HG02970 (cell line): ENCODE measurements at regions not wholly inside any gene's neighbourhood (a gene's known extent, or its start where the extent isn't known, plus 50 kb on each side); places are given as distances from the start of the nearest gene placed in this dataset.
"Not testable (repeated sequence)": the region's sequence is repeated elsewhere in the genome, so short reads cannot be mapped to it uniquely, and the experiment has no call there.

Experiments
- ATAC-seq: cut with Tn5 transposase; IDR thresholded peaks from one replicate; pipeline ENCODE4 v1.9.1; 2021; ENCODE audit warnings: mild to moderate bottlenecking, moderate library complexity, moderate number of reproducible peaks; ENCODE audit not compliant: unreplicated experiment, low FRiP score

- no peak for ATAC-seq
Observed at GRCh38 chr7:155377071-155377837, 79.6 kb downstream of the INSIG1 start.

DNA sequence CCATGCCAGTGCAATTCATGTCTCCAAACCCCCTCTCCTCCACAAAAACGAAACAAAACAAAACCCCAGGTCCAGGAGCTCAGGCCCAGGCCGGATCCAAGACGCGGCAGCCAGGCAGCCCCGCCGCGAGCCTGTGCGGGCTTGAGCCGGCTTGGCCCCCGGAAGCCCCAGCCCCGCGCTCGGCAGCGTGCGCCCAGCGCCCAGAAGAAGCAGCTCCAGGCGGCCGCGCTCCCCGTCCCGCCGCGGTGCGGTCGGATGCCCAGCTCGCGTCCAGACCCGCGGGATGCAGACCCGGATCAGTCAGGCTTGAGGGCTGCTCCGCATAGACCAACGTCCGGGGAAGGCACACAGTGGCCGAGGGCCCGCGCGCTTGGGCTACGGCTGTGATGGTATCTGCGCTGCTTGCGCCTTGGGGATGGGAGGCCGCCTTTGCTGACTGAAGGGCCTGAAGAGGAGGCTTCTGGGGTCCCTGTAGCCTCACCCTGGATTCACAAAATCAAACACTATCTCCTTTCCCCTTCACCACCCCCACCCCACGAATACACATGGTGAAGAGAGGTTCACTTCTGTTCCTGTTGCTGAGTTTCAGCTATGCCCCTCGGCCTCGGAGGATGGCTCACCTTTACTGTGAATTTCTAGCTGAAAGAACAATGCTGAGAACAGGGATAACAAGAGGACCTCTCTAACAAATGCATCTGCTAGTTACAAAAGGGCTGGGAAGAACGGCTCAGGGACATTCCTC lies 79.9 kb upstream of the EN2 start:
- no peak for ATAC-seq

DNA sequence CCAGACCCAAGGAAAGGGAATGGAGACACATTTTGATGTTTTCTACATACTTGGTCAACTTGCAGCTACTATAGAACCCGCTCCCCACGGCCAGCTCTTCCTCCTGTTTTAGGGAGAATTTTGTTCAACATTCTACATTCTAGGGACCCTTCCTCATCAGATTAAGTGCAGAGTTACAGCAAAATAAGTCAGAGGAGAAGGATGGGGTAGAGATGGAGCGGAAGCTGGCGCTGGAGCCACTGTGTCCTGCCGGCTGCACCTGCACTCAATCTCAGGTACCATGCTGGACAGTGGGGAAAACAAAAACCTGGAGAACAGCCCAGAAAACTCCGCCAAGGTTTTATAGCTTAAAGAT lies 79.4 kb upstream of the EN2 start:
- no peak for ATAC-seq

DNA sequence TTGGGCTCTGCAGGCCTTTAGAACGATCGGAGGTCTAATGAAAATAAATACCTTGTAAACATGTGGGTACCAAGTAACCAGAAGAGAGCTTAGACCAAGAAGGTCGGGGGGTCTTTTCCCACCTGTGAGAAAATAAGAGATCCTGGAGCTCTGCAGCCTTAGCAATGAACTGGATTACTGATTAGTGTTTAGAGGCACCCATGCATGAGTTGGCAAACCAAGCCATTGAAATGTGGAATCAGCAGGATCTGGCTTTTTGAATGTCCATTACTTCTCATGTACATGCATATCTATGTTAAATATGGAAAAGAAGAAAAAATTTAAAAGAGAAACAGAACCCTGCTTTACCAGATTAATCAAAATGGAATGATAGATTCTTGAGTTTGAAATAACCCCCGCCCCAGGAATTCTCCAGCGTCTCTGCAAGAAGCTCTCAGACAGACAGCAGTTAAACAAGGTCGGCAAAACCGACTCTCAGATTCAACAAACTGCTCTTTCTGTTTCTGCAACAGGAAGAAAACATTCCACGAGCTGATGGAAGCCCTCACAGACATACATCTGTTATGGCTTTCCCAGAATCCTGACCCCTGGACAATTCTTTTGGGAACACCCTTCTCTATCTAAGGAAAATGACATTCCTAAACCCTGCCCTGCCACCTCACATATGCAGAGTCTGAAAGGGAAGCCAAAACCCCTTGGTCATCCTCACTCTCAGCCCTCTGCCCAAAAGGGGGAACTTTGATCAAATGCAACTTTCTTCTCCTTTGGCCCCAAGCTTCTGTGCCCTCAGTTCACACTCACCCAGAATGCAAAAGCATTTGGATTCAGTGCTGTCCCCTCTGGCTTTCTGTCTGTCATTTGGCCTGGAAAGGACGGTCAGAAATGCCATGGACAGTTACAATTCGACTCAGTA lies 78.7 kb upstream of the EN2 start:
- no peak for ATAC-seq

GRCh38 chr7:155380221-155380861 lies 77.6 kb upstream of the EN2 start:
- peak; percentile 64 for ATAC-seq

DNA sequence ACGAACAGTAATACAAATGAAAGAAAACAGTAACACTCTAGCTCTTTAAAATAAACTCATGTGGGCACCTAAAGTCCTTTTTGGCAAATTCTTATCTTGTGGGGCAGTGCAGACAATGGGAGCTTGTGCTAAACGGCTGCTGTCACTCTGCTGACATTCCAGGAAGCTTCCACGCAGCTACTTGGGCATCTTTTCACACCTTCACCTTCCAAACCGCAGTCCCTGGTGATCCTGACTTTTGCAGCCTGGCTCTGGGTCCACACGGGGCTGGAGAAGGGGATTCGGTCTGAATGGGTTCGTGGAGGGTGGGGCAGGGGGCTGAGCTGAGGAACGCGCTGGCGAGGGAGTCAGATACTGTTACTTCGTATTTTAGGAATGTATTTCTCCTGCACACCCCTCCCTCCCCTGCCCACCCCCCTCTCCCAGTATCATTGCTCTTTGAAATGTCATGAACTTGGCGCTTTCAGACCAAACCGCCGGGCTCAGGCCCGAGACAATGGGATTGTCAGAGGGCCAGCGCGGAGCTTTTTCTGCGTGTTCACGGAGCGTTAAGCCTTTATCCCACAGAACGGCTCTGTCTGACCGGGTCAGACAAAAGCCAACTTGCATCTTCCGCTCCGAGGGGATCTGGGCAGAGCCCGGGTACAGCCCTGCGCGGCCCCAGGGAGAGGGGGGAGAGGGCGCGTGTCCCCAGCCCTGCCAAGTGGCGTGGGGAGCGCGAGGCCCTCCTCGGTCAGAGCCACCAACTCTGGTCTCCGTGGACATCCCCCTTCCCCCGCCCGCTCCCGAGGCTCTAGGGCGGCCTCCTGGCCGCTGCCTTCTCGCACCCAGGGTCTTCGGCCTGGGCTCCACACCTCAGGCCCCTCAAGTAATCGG lies 76.7 kb upstream of the EN2 start:
- no peak for ATAC-seq

- ATAC-seq: no peak
Observed at GRCh38 chr7:155381852-155382801, 75.8 kb upstream of the EN2 start.

DNA sequence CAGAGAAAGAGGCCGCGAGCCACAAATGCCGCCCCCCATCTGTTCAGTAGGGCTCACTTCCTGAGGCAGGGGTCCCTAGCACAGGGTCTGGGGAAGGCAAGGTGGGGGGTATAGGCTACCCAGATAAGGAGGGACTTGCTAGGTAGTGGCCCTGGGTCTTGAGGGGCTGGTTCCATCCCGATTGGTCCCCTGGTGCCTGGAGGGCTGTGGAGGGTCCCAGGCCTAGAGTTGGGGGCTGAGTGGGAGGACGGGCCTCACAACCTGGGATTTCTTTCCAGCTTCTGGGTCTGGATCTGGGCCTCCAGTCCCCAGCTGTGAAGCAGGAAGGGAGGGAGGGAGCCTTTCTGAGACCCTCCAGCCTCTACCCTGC lies 75.1 kb upstream of the EN2 start:
- ATAC-seq: no peak

DNA sequence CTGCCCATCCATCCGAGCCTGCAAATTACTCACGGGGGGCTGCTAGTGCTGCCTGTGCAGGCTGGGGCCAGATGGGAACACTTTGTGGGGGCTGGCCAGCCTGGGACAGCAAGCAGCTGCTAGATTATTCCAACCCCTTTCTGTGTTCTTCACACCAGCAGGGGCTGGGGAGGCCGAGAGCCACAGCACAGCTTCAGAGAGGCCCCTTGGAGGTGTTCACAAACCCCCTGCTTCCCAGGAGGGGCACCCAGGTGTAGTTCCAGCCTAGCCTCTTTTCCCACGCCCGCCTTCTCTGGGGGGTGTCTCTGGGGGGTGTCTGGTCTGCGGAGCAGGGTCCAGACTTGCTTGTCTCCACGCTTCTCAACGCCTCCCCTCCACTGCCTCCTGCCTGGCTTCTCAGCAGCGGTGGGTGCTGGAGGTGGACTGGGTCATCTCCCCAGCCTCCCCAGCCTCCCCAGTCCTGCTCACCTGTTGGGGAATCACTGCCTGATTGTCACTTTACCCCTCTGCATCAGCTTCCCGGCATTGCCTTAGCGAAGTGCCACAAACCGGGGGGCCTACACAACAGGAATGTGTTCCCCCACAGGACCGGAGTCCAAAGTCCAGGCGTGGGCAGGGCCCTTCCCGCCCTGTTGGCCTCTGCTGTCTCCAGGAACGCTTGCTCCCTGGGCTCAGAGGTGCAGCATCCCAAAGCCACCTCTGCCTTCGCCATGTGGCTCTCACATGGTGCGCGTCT lies 74.0 kb upstream of the EN2 start:
- ATAC-seq: no peak

DNA sequence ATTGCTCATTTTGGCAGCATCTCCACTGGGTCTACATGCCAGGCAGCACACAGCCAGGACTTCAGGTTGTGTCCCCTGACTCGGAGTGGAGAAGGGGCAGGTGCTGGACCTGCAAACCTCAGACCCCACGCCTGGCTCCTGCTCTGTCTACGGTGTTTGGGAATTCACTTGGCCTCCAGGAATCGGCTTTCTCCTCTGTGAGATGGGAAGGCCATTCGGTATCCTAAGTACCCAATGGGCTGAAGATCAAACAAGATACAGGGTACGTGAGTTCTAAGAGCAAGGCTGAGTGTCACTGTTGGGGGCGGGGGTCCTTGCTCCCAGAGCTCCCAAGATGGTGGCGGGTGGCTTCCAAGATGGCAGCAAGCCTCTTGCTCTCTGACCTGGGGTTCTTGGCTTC lies 73.2 kb upstream of the EN2 start:
- no peak for ATAC-seq

DNA sequence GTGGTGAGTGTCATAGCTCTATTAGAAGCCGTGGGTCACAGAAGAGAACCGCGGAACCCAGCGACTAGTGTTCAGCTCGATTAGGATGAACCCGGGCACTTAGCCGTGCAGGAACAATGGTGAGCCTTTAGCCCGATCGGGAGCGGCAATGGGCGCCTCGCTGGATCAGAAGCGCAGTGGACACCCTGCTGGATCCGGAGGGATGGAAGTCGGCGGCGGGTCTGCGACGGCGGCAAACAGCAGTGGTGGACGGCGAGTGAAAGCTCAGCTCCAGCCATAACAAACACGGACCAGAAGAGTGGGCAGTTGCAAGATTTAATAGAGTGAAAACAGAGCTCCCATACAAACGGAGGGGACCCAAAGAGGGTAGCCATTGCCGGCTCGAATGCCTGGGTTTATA lies 72.7 kb upstream of the EN2 start:
- ATAC-seq: not testable (repeated sequence)

- ATAC-seq: no peak
Observed at GRCh38 chr7:155386608-155387007, 71.3 kb upstream of the EN2 start.

DNA sequence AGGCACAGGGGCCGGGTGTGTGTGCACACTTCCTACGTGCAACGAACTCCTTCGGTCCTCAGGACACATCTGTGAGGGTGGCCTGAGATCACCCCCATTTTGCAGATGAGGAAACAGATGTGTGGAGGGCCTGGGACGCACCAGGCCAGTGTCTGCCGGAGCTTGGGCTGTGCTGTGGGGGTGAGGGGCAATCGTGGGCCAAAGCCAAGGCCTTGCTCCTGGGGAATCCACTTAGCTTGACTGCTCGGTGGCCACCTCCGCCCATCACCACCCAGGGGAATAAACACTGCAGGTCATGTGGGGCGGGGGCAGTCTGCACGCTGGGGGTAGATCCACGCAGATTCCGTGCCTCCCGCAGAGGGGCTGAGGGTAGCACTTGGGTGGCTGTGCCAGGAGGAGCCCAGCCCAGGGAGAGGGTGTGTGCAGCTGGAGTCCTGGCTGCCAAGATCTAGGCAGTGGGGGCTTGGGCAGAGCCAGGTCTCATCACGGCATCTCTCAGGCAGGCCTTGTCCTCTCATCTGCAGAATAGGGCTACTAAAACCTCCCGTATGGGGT lies 70.8 kb upstream of the EN2 start:
- no peak for ATAC-seq

GRCh38 chr7:155388561-155388960 lies 69.4 kb upstream of the EN2 start:
- no peak for ATAC-seq

DNA sequence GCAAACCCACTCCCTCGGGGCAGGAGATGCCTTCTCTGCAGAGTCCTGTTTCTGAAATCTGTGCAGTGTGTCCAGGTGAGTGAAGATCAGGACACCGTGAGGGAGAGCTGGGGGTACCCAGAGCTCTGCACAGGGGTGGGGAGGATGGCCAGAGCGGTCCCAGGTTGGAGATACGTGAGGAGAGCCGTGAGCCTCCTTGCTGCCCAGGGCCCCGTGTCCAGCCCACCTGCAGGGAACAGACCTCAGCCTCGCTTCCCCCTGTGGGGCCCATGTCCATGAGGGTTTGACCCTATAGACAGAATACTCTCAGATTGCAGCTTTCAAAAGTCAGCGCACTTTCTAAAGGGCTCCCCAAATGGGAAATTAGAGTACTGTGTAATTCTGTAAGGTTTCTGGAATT lies 66.5 kb upstream of the EN2 start:
- no peak for ATAC-seq

DNA sequence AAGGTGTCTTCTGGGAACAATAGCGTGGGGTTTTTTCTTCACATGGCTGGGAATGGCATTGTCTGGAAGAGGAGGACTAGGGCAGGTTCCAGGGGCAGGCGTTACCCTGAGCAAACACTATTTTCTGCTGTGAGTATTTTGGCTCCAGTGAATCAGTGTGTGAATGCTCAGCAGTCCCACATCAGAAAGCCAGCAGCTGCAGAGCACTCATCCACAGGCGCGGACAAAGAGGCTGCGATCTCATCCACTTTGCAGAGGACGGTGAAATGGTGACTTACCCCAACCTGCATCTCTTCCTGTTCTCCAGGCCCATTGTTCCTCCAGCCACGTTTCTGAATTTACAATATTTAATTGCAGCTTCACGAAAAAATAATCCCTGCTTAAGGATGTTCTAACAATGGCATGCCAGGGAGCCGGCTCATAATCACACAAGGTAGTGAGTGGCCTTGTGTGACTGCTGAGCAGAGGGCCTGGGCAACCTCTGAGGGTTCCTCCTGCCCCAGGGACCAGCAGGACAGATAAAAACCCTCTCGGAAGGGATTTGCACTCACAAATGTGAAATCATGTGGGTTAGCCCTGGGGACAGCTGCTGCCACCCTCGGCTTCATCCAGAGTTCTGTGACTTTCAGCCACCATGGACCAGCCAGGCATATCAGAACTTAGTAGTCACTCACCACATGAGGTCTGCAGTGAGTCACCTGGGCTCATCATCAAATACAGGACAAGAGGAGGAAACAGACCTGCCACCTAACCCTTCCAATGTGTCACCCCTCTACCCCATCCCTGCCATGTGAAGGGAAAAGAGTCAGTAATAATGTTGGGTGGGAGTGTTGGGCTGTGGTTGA lies 65.0 kb upstream of the EN2 start:
- ATAC-seq: no peak

- no peak for ATAC-seq
Observed at GRCh38 chr7:155394413-155394812, 63.5 kb upstream of the EN2 start.
